ENCODE measurements at regions not wholly inside any gene's neighbourhood (a gene's known extent, or its start where the extent isn't known, plus 50 kb on each side); places are given as distances from the start of the nearest gene placed in this dataset.

GRCh38 chr1:224801844-224802490 lies 127.5 kb upstream of the DNAH14 start:
- H3K4me3 ChIP-seq: no peak overlapping the region
- DNase-seq: no peak
- H3K4me1 ChIP-seq (replicated peaks in 1 of 2): no peaks in the 10 kb centered on the region
- H3K36me3 ChIP-seq (replicated peaks in 1 of 2): no peaks in the 10 kb centered on the region
- 62 to 82% (median 68%) methylated on average over 2 of the region's 2 CpGs for WGBS, 4 donors
- TF ChIP-seq POLR2A (IDR thresholded peaks at IDR 0.05): no peak
- no peak for TF ChIP-seq CTCF (IDR thresholded peaks at IDR 0.05)
- no peak overlapping the region for H3K27ac ChIP-seq
- intact Hi-C loops (cut with DNase I): no loop called here
- H3K27me3 ChIP-seq: no peaks in the 10 kb centered on the region
- no peaks in the 10 kb centered on the region for H3K9me3 ChIP-seq (replicated peaks in 1 of 3)

DNA sequence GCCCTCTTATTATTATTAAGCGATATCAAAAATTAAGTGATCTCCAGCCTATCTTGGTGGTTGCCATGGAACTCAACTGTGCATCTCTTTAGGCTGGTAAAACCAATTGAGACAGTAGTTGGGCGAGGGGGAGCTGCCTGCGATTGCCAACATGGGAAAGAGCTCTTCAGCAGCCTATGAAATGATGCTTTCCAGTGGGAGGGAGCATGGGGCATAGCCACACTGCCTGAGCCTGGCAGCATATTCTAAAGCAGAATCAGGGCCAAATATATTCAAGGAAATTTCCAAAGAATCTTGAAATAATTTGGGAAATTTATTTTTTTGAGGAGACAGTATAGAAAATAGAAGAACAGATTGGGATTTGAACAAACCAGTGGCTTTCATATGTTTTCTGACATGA lies 126.9 kb upstream of the DNAH14 start:
- TF ChIP-seq POLR2A (IDR thresholded peaks at IDR 0.05) (no peak), CTCF (IDR thresholded peaks at IDR 0.05) (no peak)
- H3K36me3 ChIP-seq (replicated peaks in 1 of 2): no peaks in the 10 kb centered on the region
- no peaks in the 10 kb centered on the region for H3K27me3 ChIP-seq
- no peaks in the 10 kb centered on the region for H3K4me1 ChIP-seq (replicated peaks in 1 of 2)
- no peaks in the 10 kb centered on the region for H3K9me3 ChIP-seq (replicated peaks in 1 of 3)
- intact Hi-C loops (cut with DNase I): no loop called here
- no peak overlapping the region for H3K27ac ChIP-seq
- 78 to 86% (median 80%) methylated on average over 3 of the region's 3 CpGs for WGBS, 4 donors
- H3K4me3 ChIP-seq: no peak overlapping the region
- no peak for DNase-seq

DNA sequence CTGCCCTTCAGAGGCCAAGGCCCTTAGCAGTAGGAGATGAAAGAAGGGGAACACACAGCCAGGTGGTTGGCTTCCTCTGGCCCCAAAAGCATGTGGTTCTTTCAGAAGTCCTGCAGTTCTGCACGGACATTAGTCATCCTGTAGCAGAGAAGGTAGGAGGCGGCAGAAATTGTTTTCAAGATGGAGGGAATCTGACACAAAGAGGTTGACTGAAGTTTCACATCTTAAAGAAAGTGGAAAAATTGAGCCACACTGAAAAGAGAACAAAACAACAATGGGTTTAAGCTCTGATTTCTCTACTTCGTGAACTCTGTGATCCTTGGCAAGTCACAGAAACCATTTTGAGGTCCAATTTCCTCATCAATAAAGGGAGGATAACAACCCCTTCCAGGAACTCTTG lies 125.3 kb upstream of the DNAH14 start:
- no peak for TF ChIP-seq CTCF (IDR thresholded peaks at IDR 0.05)

DNA sequence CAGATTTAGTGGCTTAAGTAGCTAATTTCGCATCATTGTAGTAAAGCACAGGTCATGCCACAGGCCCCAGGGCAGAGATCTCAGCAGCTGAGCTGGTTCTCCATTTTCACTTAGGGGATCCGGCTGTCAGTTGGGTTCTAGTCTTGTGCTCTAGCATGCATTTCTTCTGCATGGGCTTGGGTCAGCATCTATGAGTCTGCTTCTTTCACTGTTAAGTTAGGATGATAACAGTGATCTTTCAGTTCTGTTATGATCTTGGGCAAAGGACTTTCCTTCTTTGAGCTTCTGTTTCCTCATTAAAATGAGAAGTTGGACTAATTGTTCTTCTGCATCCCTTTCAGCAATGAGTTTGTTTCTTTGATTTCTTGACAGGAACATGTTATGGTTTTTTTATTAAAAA lies 123.6 kb upstream of the DNAH14 start:
- Histone ChIP-seq H3K4me3 (no peak overlapping the region), H3K4me1 (replicated peaks in 1 of 2) (peaks cover 0 to 5% of the 10 kb centered on the region in 2 donors), H3K36me3 (replicated peaks in 1 of 2) (no peaks in the 10 kb centered on the region), H3K9me3 (replicated peaks in 1 of 3) (no peaks in the 10 kb centered on the region), H3K27me3 (no peaks in the 10 kb centered on the region), H3K27ac (no peak overlapping the region)
- WGBS, 4 donors: 76 to 93% (median 88%) methylated on average over 2 of the region's 2 CpGs
- intact Hi-C loops (cut with DNase I): no loop called here
- TF ChIP-seq POLR2A (IDR thresholded peaks at IDR 0.05): no peak
- TF ChIP-seq CTCF (IDR thresholded peaks at IDR 0.05): no peak
- DNase-seq: no peak

More for the DNA sequence above, 125.3 kb upstream of the DNAH14 start:
- Histone ChIP-seq H3K27me3 (no peaks in the 10 kb centered on the region), H3K9me3 (replicated peaks in 1 of 3) (no peaks in the 10 kb centered on the region), H3K4me3 (no peak overlapping the region), H3K27ac (no peak overlapping the region), H3K36me3 (replicated peaks in 1 of 2) (no peaks in the 10 kb centered on the region), H3K4me1 (replicated peaks in 1 of 2) (no peaks in the 10 kb centered on the region)
- no peak for DNase-seq
- 77 to 79% (median 79%) methylated on average over 3 of the region's 3 CpGs for WGBS, 4 donors
- intact Hi-C loops (cut with DNase I): no loop called here
